Central memory CD8-positive, alpha-beta T cell (primary cell): ENCODE measurements at regions not wholly inside any gene's neighbourhood (a gene's known extent, or its start where the extent isn't known, plus 50 kb on each side); places are given as distances from the start of the nearest gene placed in this dataset.

ENCODE experiments used
- ATAC-seq: fragments of 150-1000 bp; cut with Tn5 transposase; replicated peaks from 2 replicates; pipeline ENCODE4 v1.10.0; 2022; ENCODE audit warnings: mild to moderate bottlenecking, moderate FRiP score, moderate number of reproducible peaks; ENCODE audit not compliant: poor library complexity, severe bottlenecking; ENCODE audit errors: extremely low read depth
- DNase-seq, 2 donors: peaks; one replicate each; pipeline ENCODE4 v3.0.0; 2021; ENCODE audit warnings: low spot score in 2 of 2
- H3K27ac Mint-ChIP-seq: one replicate; pipeline ENCODE4 v1.8.0; 2022; ENCODE audit warnings: low read depth, mild to moderate bottlenecking, moderate library complexity, mixed read lengths
- H3K27me3 Mint-ChIP-seq: one replicate; pipeline ENCODE4 v1.8.0; 2022; ENCODE audit warnings: mixed read lengths
- H3K36me3 Mint-ChIP-seq: one replicate; pipeline ENCODE4 v1.8.0; 2022; ENCODE audit warnings: mild to moderate bottlenecking, moderate library complexity, mixed read lengths; ENCODE audit not compliant: insufficient read depth
- H3K4me1 Mint-ChIP-seq: one replicate; pipeline ENCODE4 v1.8.0; 2022; ENCODE audit warnings: mixed read lengths
- H3K4me3 Mint-ChIP-seq: one replicate; pipeline ENCODE4 v1.8.0; 2022; ENCODE audit warnings: mild to moderate bottlenecking, moderate library complexity, mixed read lengths
- H3K9me3 Mint-ChIP-seq: one replicate; pipeline ENCODE4 v1.8.0; 2022; ENCODE audit warnings: mixed read lengths

DNA sequence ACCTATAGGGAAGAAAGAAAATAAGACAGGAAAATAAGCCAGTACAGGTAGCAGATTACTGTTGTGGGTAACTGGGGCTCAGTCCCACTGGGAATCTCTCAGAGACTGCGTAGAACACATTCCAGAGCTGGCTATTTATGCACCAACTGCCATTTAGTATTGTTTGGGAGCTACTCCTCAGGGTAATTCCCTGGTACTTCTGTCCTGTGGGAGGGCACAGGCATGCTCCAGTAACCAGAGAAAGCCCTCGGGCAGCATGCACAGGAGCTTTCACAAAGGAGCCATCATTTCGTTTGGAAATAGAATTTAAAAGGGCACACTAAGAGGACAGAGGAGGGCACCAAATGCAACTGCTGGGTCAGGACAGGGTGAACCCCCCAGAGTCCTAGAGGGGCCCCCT, 148.0 kb upstream of the LRFN2 start:
- peaks cover 45% of the 10 kb centered on the region for H3K27me3 Mint-ChIP-seq
- no peak overlapping the region for H3K27ac Mint-ChIP-seq
- H3K36me3 Mint-ChIP-seq = no peaks in the 10 kb centered on the region
- H3K9me3 Mint-ChIP-seq = no peaks in the 10 kb centered on the region
- no peak overlapping the region for H3K4me3 Mint-ChIP-seq
- DNase-seq (no peak), ATAC-seq (no peak)
- H3K4me1 Mint-ChIP-seq = no peaks in the 10 kb centered on the region

GRCh38 chr6:40734607-40735006, 147.4 kb upstream of the LRFN2 start:
- H3K4me1 Mint-ChIP-seq = no peaks in the 10 kb centered on the region
- H3K9me3 Mint-ChIP-seq = no peaks in the 10 kb centered on the region

GRCh38 chr6:40733770-40734396, 146.7 kb upstream of the LRFN2 start:
- no peak for DNase-seq
- Mint-ChIP-seq H3K27me3 (peaks cover 33% of the 10 kb centered on the region), H3K4me3 (no peak overlapping the region), H3K4me1 (no peaks in the 10 kb centered on the region), H3K9me3 (no peaks in the 10 kb centered on the region), H3K27ac (no peak overlapping the region), H3K36me3 (no peaks in the 10 kb centered on the region)
- no peak for ATAC-seq

More at GRCh38 chr6:40734607-40735006, 147.4 kb upstream of the LRFN2 start:
- no peak for ATAC-seq
- Mint-ChIP-seq H3K36me3 (no peaks in the 10 kb centered on the region), H3K27me3 (peaks cover 40% of the 10 kb centered on the region), H3K4me3 (no peak overlapping the region), H3K27ac (no peak overlapping the region)
- DNase-seq = no peak

- no peaks in the 10 kb centered on the region for H3K9me3 Mint-ChIP-seq
- DNase-seq (no peak), ATAC-seq (no peak)
- no peaks in the 10 kb centered on the region for H3K4me1 Mint-ChIP-seq
- H3K27me3 Mint-ChIP-seq = peaks cover 27% of the 10 kb centered on the region
- H3K27ac Mint-ChIP-seq = no peak overlapping the region
- no peaks in the 10 kb centered on the region for H3K36me3 Mint-ChIP-seq
- no peak overlapping the region for H3K4me3 Mint-ChIP-seq
Measured at GRCh38 chr6:40733290-40733689, 146.1 kb upstream of the LRFN2 start.

DNA sequence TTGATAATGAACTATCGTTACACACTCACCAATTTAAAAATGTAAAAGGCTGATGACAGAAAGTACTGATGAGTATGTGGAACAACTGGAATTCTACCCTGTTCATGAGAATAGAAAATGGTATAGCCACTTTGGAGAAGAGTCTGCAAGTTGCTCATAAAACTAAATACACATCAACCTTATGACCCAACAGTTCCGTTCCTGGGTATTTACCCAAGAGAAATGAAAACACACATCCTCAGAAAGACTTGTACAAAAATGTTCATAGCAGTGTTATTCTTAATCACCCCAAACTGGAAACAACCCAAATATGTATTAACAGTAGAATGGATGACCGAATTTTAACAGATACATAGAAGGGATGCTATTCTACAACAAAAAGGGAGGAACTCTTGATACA, 145.7 kb upstream of the LRFN2 start:
- no peak overlapping the region for H3K4me3 Mint-ChIP-seq
- no peak overlapping the region for H3K27ac Mint-ChIP-seq
- no peaks in the 10 kb centered on the region for H3K36me3 Mint-ChIP-seq
- no peak for DNase-seq
- H3K27me3 Mint-ChIP-seq = peaks cover 24% of the 10 kb centered on the region
- H3K9me3 Mint-ChIP-seq = no peaks in the 10 kb centered on the region
- no peak for ATAC-seq
- H3K4me1 Mint-ChIP-seq = no peaks in the 10 kb centered on the region

DNA sequence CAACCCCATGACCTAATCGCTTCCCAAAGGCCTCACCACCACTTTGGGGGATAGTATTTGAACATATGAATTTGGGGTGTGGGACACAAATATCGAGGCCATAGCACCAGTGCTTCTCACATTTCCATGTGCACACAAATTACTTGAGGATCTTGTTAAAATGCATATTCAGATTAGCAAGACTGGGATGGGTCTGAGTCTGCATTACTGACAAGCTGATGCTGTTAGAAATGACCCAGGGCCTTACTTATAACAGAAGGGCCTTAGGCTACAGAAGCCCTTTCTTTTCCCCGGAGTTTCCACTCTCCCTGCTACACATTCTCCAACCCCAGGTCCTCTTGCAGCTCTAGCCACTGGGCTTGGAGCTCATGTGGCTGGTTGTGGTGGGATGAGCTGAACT, 141.5 kb upstream of the LRFN2 start:
- H3K4me3 Mint-ChIP-seq = no peak overlapping the region
- DNase-seq (no peak), ATAC-seq (no peak)
- H3K27me3 Mint-ChIP-seq = no peaks in the 10 kb centered on the region
- no peaks in the 10 kb centered on the region for H3K36me3 Mint-ChIP-seq
- H3K27ac Mint-ChIP-seq = no peak overlapping the region
- no peaks in the 10 kb centered on the region for H3K4me1 Mint-ChIP-seq
- no peaks in the 10 kb centered on the region for H3K9me3 Mint-ChIP-seq

DNA sequence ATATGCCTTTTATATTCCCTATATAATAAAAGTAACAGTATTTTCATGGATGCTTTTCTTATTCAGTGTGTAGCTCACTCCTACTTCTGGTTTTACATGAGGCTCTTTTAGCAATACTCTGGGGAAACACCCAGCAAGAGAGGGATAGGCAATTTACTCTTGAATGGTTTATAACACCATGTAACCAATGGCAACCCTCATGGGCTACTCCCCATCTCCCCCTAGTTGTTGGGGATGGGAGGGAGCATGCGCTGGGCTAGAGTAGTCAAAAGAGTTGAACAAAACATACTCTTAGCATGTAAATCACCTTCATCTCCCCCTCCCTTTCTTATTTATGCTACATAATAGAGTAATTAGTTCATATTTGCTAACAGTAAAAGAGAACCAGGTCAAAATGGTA, 140.1 kb upstream of the LRFN2 start:
- Mint-ChIP-seq H3K36me3 (no peaks in the 10 kb centered on the region), H3K4me1 (no peaks in the 10 kb centered on the region), H3K27me3 (no peaks in the 10 kb centered on the region), H3K4me3 (no peak overlapping the region), H3K9me3 (no peaks in the 10 kb centered on the region), H3K27ac (no peak overlapping the region)
- no peak for ATAC-seq
- no peak for DNase-seq

DNA sequence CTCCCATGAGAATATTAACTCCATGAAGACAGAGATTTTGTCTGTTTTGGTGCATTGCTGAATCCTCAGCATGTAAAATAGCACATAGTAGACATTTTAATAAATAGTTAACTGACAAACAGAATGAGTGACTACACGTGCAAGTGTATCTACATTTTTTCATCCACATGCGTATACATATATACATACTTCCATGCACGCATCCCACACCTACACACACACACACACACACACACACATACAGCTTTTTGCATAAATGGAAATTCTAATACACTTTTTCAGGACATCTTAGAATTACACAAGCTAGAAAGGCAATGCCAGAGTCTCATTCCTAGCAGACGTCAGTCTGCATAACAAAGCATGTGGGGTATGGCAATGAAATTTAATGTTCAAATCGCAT, 139.7 kb upstream of the LRFN2 start:
- DNase-seq (no peak), ATAC-seq (no peak)
- Mint-ChIP-seq H3K9me3 (no peaks in the 10 kb centered on the region), H3K27me3 (no peaks in the 10 kb centered on the region), H3K4me1 (no peaks in the 10 kb centered on the region), H3K4me3 (no peak overlapping the region), H3K27ac (no peak overlapping the region), H3K36me3 (no peaks in the 10 kb centered on the region)

GRCh38 chr6:40725390-40725789, 138.2 kb upstream of the LRFN2 start:
- Mint-ChIP-seq H3K4me3 (no peak overlapping the region), H3K27ac (no peak overlapping the region)

DNA sequence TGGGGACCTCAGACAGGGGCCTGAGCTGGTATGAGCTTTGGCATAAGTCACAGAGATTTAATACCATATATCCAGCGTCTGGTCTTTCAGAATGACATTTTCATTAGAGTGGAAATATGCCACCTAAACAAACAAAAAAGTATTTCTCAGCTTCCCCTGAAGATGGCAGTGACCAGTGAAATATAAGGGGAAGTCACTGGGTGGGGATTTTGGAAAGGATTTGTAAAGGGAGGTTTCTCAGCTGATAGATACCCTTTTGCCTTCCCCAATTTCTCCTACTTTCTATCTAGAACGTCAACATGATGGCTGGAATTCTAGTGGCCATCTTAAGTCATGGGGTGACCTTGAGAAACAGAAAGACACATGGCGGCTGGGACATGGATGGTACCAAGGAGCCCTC, 137.7 kb upstream of the LRFN2 start:
- H3K36me3 Mint-ChIP-seq = no peaks in the 10 kb centered on the region
- H3K9me3 Mint-ChIP-seq = no peaks in the 10 kb centered on the region
- H3K4me3 Mint-ChIP-seq = no peak overlapping the region
- peaks cover 5% of the 10 kb centered on the region for H3K4me1 Mint-ChIP-seq
- H3K27me3 Mint-ChIP-seq = no peaks in the 10 kb centered on the region
- DNase-seq (no peak), ATAC-seq (no peak)
- no peak overlapping the region for H3K27ac Mint-ChIP-seq

More at GRCh38 chr6:40725390-40725789, 138.2 kb upstream of the LRFN2 start:
- Mint-ChIP-seq H3K4me1 (peaks cover under 1% of the 10 kb centered on the region), H3K36me3 (no peaks in the 10 kb centered on the region), H3K27me3 (no peaks in the 10 kb centered on the region), H3K9me3 (no peaks in the 10 kb centered on the region)
- no peak for DNase-seq
- no peak for ATAC-seq

- no peak for DNase-seq
- Mint-ChIP-seq H3K4me1 (peaks cover 11% of the 10 kb centered on the region), H3K36me3 (no peaks in the 10 kb centered on the region), H3K27me3 (no peaks in the 10 kb centered on the region), H3K4me3 (no peak overlapping the region), H3K9me3 (no peaks in the 10 kb centered on the region), H3K27ac (no peak overlapping the region)
- ATAC-seq = no peak
Measured at GRCh38 chr6:40723967-40724366, 136.8 kb upstream of the LRFN2 start.

GRCh38 chr6:40722553-40723258, 135.5 kb upstream of the LRFN2 start:
- no peaks in the 10 kb centered on the region for H3K9me3 Mint-ChIP-seq
- H3K27ac Mint-ChIP-seq = no peak overlapping the region
- H3K4me3 Mint-ChIP-seq = no peak overlapping the region
- ATAC-seq = no peak
- no peak for DNase-seq
- peaks cover 11% of the 10 kb centered on the region for H3K4me1 Mint-ChIP-seq
- H3K36me3 Mint-ChIP-seq = no peaks in the 10 kb centered on the region
- no peaks in the 10 kb centered on the region for H3K27me3 Mint-ChIP-seq

DNA sequence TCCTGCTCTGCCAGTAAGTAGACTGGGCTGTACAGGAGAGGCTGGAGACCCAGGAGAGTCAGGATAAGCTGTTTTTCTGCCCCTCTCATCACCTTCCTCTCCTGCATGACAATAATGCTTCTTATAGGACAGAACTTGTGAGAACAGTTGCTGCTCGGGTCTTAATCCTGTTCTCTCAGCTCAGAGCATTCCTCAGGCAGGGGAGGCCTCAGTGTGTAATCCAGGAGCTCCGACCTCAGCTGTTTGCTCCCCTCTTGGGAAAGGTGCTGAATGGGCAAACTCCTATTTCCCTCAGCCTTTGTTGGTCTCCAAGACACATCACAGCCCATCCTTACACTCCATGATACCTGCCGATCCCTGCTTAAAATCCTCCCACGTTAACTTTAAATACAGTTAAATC, 134.9 kb upstream of the LRFN2 start:
- Mint-ChIP-seq H3K4me3 (no peak overlapping the region), H3K27me3 (no peaks in the 10 kb centered on the region), H3K9me3 (no peaks in the 10 kb centered on the region), H3K4me1 (peaks cover 11% of the 10 kb centered on the region), H3K36me3 (no peaks in the 10 kb centered on the region), H3K27ac (no peak overlapping the region)
- no peak for DNase-seq
- ATAC-seq = no peak
